ENCODE measurements at regions not wholly inside any gene's neighbourhood (a gene's known extent, or its start where the extent isn't known, plus 50 kb on each side); places are given as distances from the start of the nearest gene placed in this dataset.

DNA sequence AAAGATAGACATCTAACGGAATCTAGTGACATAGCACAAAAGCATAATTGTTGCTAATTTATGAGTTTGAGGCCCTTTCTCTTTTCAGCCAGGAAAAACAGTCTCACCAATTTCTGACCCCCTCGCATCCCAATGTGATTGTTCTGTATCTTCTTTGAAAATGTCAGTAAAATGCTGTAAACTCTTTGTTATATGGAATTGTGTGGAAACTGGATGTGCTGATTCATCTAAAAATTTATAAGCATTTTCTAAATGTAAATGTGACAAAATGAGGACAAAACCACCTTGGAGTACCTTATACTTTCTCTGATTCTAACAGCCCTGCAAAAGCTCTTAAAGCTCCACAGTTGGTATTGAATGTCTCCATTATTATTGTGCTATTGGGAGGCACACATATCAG, 70.9 kb upstream of the MME start:
- TF ChIP-seq, protein P1, sequence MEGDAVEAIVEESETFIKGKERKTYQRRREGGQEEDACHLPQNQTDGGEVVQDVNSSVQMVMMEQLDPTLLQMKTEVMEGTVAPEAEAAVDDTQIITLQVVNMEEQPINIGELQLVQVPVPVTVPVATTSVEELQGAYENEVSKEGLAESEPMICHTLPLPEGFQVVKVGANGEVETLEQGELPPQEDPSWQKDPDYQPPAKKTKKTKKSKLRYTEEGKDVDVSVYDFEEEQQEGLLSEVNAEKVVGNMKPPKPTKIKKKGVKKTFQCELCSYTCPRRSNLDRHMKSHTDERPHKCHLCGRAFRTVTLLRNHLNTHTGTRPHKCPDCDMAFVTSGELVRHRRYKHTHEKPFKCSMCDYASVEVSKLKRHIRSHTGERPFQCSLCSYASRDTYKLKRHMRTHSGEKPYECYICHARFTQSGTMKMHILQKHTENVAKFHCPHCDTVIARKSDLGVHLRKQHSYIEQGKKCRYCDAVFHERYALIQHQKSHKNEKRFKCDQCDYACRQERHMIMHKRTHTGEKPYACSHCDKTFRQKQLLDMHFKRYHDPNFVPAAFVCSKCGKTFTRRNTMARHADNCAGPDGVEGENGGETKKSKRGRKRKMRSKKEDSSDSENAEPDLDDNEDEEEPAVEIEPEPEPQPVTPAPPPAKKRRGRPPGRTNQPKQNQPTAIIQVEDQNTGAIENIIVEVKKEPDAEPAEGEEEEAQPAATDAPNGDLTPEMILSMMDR (IDR thresholded peaks at IDR 0.05), result no peak
- no peak for TF ChIP-seq POLR2A (IDR thresholded peaks at IDR 0.05)
